ENCODE measurements at regions not wholly inside any gene's neighbourhood (a gene's known extent, or its start where the extent isn't known, plus 50 kb on each side); places are given as distances from the start of the nearest gene placed in this dataset.

- no peak overlapping the region for H3K23ac ChIP-seq (ENCODE audit: low read depth, low read length, poor library complexity)
- H3K27me3 ChIP-seq (ENCODE audit: control insufficient read depth in 3 of 3, insufficient read depth in 3 of 3, low read depth in 1 of 3, low read length in 3 of 3): no peaks in the 10 kb centered on the region
- H3K18ac ChIP-seq (ENCODE audit: low read length): no peak overlapping the region
- no peak overlapping the region for H3K4ac ChIP-seq (ENCODE audit: low read length)
- no peak overlapping the region for H3K27ac ChIP-seq (replicated peaks; ENCODE audit: low read length)
- no peak overlapping the region for H3K4me3 ChIP-seq (ENCODE audit: low read length in 2 of 2)
- no peak for DNase-seq (ENCODE audit: low spot score)
- no peak overlapping the region for H2BK12ac ChIP-seq (ENCODE audit: low read length)
- no peak overlapping the region for H2BK5ac ChIP-seq (ENCODE audit: low read length)
- H3K36me3 ChIP-seq (replicated peaks in 1 of 2; ENCODE audit: control insufficient read depth in 2 of 2, insufficient read depth in 2 of 2, low read length in 2 of 2): no peaks in the 10 kb centered on the region
- peak overlapping the region; percentile 31 for H3K14ac ChIP-seq (ENCODE audit: low read length)
- no peaks in the 10 kb centered on the region for H3K79me1 ChIP-seq (ENCODE audit: low read depth, low read length)
- no peak overlapping the region for H2BK120ac ChIP-seq (ENCODE audit: low read depth, low read length)
- H2AK5ac ChIP-seq (ENCODE audit: low read depth, low read length): no peak overlapping the region
- peak overlapping the region; percentile 33 for H4K91ac ChIP-seq (ENCODE audit: low read depth, low read length, poor library complexity)
- WGBS, 2 donors (ENCODE audit: extremely low coverage in 2 of 2, insufficient read length in 2 of 2, insufficient replicate concordance in 1 of 2): 100% methylated on average over 2 of the region's 19 CpGs; no CpG with 5 or more reads in 1 of the 2 donors
- no peak overlapping the region for H2BK15ac ChIP-seq (ENCODE audit: low read length)
- H4K8ac ChIP-seq (ENCODE audit: low read depth, low read length): no peak overlapping the region
- H3K4me2 ChIP-seq (ENCODE audit: insufficient read depth, low read length, poor library complexity, severe bottlenecking): no peak overlapping the region
- peaks cover 0 to 3% of the 10 kb centered on the region in 2 donors for H3K9me3 ChIP-seq (replicated peaks in 1 of 2; ENCODE audit: control insufficient read depth in 2 of 2, insufficient read depth in 1 of 2, low read depth in 1 of 2, low read length in 2 of 2)
- H3K9ac ChIP-seq (ENCODE audit: low read depth, low read length, poor library complexity): no peak overlapping the region
- H2AFZ ChIP-seq (ENCODE audit: low read length): no peak overlapping the region
- H3K4me1 ChIP-seq (ENCODE audit: control insufficient read depth in 2 of 2, insufficient read depth in 1 of 2, low read depth in 1 of 2, low read length in 2 of 2): no peaks in the 10 kb centered on the region
Measured at GRCh38 chr6:2376429-2377355, 131.3 kb upstream of the GMDS start.

- no peak overlapping the region for H3K18ac ChIP-seq (ENCODE audit: low read length)
- no peak overlapping the region for H2AFZ ChIP-seq (ENCODE audit: low read length)
- no peaks in the 10 kb centered on the region for H3K4me1 ChIP-seq (ENCODE audit: control insufficient read depth in 2 of 2, insufficient read depth in 1 of 2, low read depth in 1 of 2, low read length in 2 of 2)
- no peak overlapping the region for H3K4me3 ChIP-seq (ENCODE audit: low read length in 2 of 2)
- H3K27me3 ChIP-seq (ENCODE audit: control insufficient read depth in 3 of 3, insufficient read depth in 3 of 3, low read depth in 1 of 3, low read length in 3 of 3): no peaks in the 10 kb centered on the region
- H2BK15ac ChIP-seq (ENCODE audit: low read length): no peak overlapping the region
- H2AK5ac ChIP-seq (ENCODE audit: low read depth, low read length): no peak overlapping the region
- no peak overlapping the region for H3K4ac ChIP-seq (ENCODE audit: low read length)
- H3K9me3 ChIP-seq (replicated peaks in 1 of 2; ENCODE audit: control insufficient read depth in 2 of 2, insufficient read depth in 1 of 2, low read depth in 1 of 2, low read length in 2 of 2): peaks cover 0 to 3% of the 10 kb centered on the region in 2 donors
- WGBS, 2 donors (ENCODE audit: extremely low coverage in 2 of 2, insufficient read length in 2 of 2, insufficient replicate concordance in 1 of 2): no CpG with 5 or more reads among the region's 17 CpGs
- H3K79me1 ChIP-seq (ENCODE audit: low read depth, low read length): no peaks in the 10 kb centered on the region
- H3K9ac ChIP-seq (ENCODE audit: low read depth, low read length, poor library complexity): no peak overlapping the region
- no peak overlapping the region for H4K8ac ChIP-seq (ENCODE audit: low read depth, low read length)
- H3K4me2 ChIP-seq (ENCODE audit: insufficient read depth, low read length, poor library complexity, severe bottlenecking): no peak overlapping the region
- no peaks in the 10 kb centered on the region for H3K36me3 ChIP-seq (replicated peaks in 1 of 2; ENCODE audit: control insufficient read depth in 2 of 2, insufficient read depth in 2 of 2, low read length in 2 of 2)
- H3K14ac ChIP-seq (ENCODE audit: low read length): no peak overlapping the region
- H4K91ac ChIP-seq (ENCODE audit: low read depth, low read length, poor library complexity): no peak overlapping the region
- H3K27ac ChIP-seq (replicated peaks; ENCODE audit: low read length): no peak overlapping the region
- no peak overlapping the region for H2BK5ac ChIP-seq (ENCODE audit: low read length)
- H2BK120ac ChIP-seq (ENCODE audit: low read depth, low read length): no peak overlapping the region
- H2BK12ac ChIP-seq (ENCODE audit: low read length): no peak overlapping the region
- H3K23ac ChIP-seq (ENCODE audit: low read depth, low read length, poor library complexity): no peak overlapping the region
- DNase-seq (ENCODE audit: low spot score): no peak
Measured at GRCh38 chr6:2375443-2375842, 130.0 kb upstream of the GMDS start.

- H2BK5ac ChIP-seq (ENCODE audit: low read length): no peak overlapping the region
- no peaks in the 10 kb centered on the region for H3K4me1 ChIP-seq (ENCODE audit: control insufficient read depth in 2 of 2, insufficient read depth in 1 of 2, low read depth in 1 of 2, low read length in 2 of 2)
- no CpG with 5 or more reads among the region's 8 CpGs for WGBS, 2 donors (ENCODE audit: extremely low coverage in 2 of 2, insufficient read length in 2 of 2, insufficient replicate concordance in 1 of 2)
- no peak overlapping the region for H3K27ac ChIP-seq (replicated peaks; ENCODE audit: low read length)
- no peak overlapping the region for H3K9ac ChIP-seq (ENCODE audit: low read depth, low read length, poor library complexity)
- H2BK12ac ChIP-seq (ENCODE audit: low read length): no peak overlapping the region
- H3K79me1 ChIP-seq (ENCODE audit: low read depth, low read length): no peaks in the 10 kb centered on the region
- H3K4ac ChIP-seq (ENCODE audit: low read length): no peak overlapping the region
- H3K4me2 ChIP-seq (ENCODE audit: insufficient read depth, low read length, poor library complexity, severe bottlenecking): no peak overlapping the region
- no peak overlapping the region for H2AFZ ChIP-seq (ENCODE audit: low read length)
- peaks cover 0 to 3% of the 10 kb centered on the region in 2 donors for H3K9me3 ChIP-seq (replicated peaks in 1 of 2; ENCODE audit: control insufficient read depth in 2 of 2, insufficient read depth in 1 of 2, low read depth in 1 of 2, low read length in 2 of 2)
- H2BK15ac ChIP-seq (ENCODE audit: low read length): no peak overlapping the region
- H4K91ac ChIP-seq (ENCODE audit: low read depth, low read length, poor library complexity): no peak overlapping the region
- no peaks in the 10 kb centered on the region for H3K27me3 ChIP-seq (ENCODE audit: control insufficient read depth in 3 of 3, insufficient read depth in 3 of 3, low read depth in 1 of 3, low read length in 3 of 3)
- no peak overlapping the region for H3K4me3 ChIP-seq (ENCODE audit: low read length in 2 of 2)
- no peak overlapping the region for H3K23ac ChIP-seq (ENCODE audit: low read depth, low read length, poor library complexity)
- H3K14ac ChIP-seq (ENCODE audit: low read length): no peak overlapping the region
- H2AK5ac ChIP-seq (ENCODE audit: low read depth, low read length): no peak overlapping the region
- no peak overlapping the region for H3K18ac ChIP-seq (ENCODE audit: low read length)
- no peak overlapping the region for H4K8ac ChIP-seq (ENCODE audit: low read depth, low read length)
- no peak overlapping the region for H2BK120ac ChIP-seq (ENCODE audit: low read depth, low read length)
- no peak for DNase-seq (ENCODE audit: low spot score)
- no peaks in the 10 kb centered on the region for H3K36me3 ChIP-seq (replicated peaks in 1 of 2; ENCODE audit: control insufficient read depth in 2 of 2, insufficient read depth in 2 of 2, low read length in 2 of 2)
Measured at GRCh38 chr6:2369606-2370005, 124.2 kb upstream of the GMDS start.

- no peak overlapping the region for H2AK5ac ChIP-seq (ENCODE audit: low read depth, low read length)
- H3K27ac ChIP-seq (replicated peaks; ENCODE audit: low read length): no peak overlapping the region
- H3K9ac ChIP-seq (ENCODE audit: low read depth, low read length, poor library complexity): no peak overlapping the region
- no peak for DNase-seq (ENCODE audit: low spot score)
- H3K4me3 ChIP-seq (ENCODE audit: low read length in 2 of 2): no peak overlapping the region
- H3K4ac ChIP-seq (ENCODE audit: low read length): no peak overlapping the region
- H3K14ac ChIP-seq (ENCODE audit: low read length): no peak overlapping the region
- H3K9me3 ChIP-seq (replicated peaks in 1 of 2; ENCODE audit: control insufficient read depth in 2 of 2, insufficient read depth in 1 of 2, low read depth in 1 of 2, low read length in 2 of 2): no peaks in the 10 kb centered on the region
- H3K27me3 ChIP-seq (ENCODE audit: control insufficient read depth in 3 of 3, insufficient read depth in 3 of 3, low read depth in 1 of 3, low read length in 3 of 3): no peaks in the 10 kb centered on the region
- H2BK12ac ChIP-seq (ENCODE audit: low read length): no peak overlapping the region
- no peak overlapping the region for H4K8ac ChIP-seq (ENCODE audit: low read depth, low read length)
- H3K18ac ChIP-seq (ENCODE audit: low read length): no peak overlapping the region
- no peak overlapping the region for H3K23ac ChIP-seq (ENCODE audit: low read depth, low read length, poor library complexity)
- no peak overlapping the region for H4K91ac ChIP-seq (ENCODE audit: low read depth, low read length, poor library complexity)
- WGBS, 2 donors (ENCODE audit: extremely low coverage in 2 of 2, insufficient read length in 2 of 2, insufficient replicate concordance in 1 of 2): no CpG with 5 or more reads among the region's 3 CpGs
- H2AFZ ChIP-seq (ENCODE audit: low read length): no peak overlapping the region
- H3K4me1 ChIP-seq (ENCODE audit: control insufficient read depth in 2 of 2, insufficient read depth in 1 of 2, low read depth in 1 of 2, low read length in 2 of 2): peaks cover 0 to 7% of the 10 kb centered on the region in 2 donors
- H3K79me1 ChIP-seq (ENCODE audit: low read depth, low read length): no peaks in the 10 kb centered on the region
- no peaks in the 10 kb centered on the region for H3K36me3 ChIP-seq (replicated peaks in 1 of 2; ENCODE audit: control insufficient read depth in 2 of 2, insufficient read depth in 2 of 2, low read length in 2 of 2)
- H2BK15ac ChIP-seq (ENCODE audit: low read length): no peak overlapping the region
- H2BK120ac ChIP-seq (ENCODE audit: low read depth, low read length): no peak overlapping the region
- no peak overlapping the region for H3K4me2 ChIP-seq (ENCODE audit: insufficient read depth, low read length, poor library complexity, severe bottlenecking)
- no peak overlapping the region for H2BK5ac ChIP-seq (ENCODE audit: low read length)
Measured at GRCh38 chr6:2363211-2363610, 117.8 kb upstream of the GMDS start.
